CD4-positive, CD25-positive, alpha-beta regulatory T cell (primary cell): ENCODE measurements at regions not wholly inside any gene's neighbourhood (a gene's known extent, or its start where the extent isn't known, plus 50 kb on each side); places are given as distances from the start of the nearest gene placed in this dataset.

Source experiments
- ATAC-seq, 2 donors: fragments of 150-1000 bp; cut with Tn5 transposase; one replicate each; pipeline ENCODE4 v1.10.0; 2021; ENCODE audit warnings: low read depth in 2 of 2, moderate number of reproducible peaks in 2 of 2, moderate library complexity in 1 of 2
- DNase-seq, 3 donors: peaks; one replicate each; pipeline versions ENCODE4 v3.0.0 to v3.0.0-alpha.2; 2012 to 2022; ENCODE audit warnings: mixed read lengths in 1 of 3
- H3K27ac ChIP-seq: one replicate; pipeline ENCODE4 v1.7.0; 2013; ENCODE audit warnings: mild to moderate bottlenecking, low read length; ENCODE audit not compliant: insufficient read depth, poor library complexity, severe bottlenecking
- H3K27me3 ChIP-seq: one replicate; pipeline ENCODE4 v1.7.0; 2013; ENCODE audit warnings: low read length; ENCODE audit not compliant: control insufficient read depth, insufficient read depth
- H3K36me3 ChIP-seq: one replicate; pipeline ENCODE4 v1.7.0; 2013; ENCODE audit warnings: mild to moderate bottlenecking, low read length, moderate library complexity; ENCODE audit not compliant: control insufficient read depth, insufficient read depth
- H3K4me1 ChIP-seq: 2 replicates; pipeline ENCODE4 v1.7.0; 2013; ENCODE audit warnings: mild to moderate bottlenecking, low read length; ENCODE audit not compliant: insufficient read depth, control insufficient read depth, poor library complexity, severe bottlenecking
- H3K4me3 ChIP-seq: one replicate; pipeline ENCODE4 v1.7.0; 2013; ENCODE audit warnings: low read depth, mild to moderate bottlenecking, low read length, moderate library complexity
- H3K9me3 ChIP-seq, 2 experiments: 1 replicate in 1 of 2; 2 replicates in 1 of 2; pipeline ENCODE4 v1.7.0; 2013; ENCODE audit warnings: low read length in 2 of 2, mild to moderate bottlenecking in 1 of 2, moderate library complexity in 1 of 2; ENCODE audit not compliant: control insufficient read depth in 2 of 2
- H3K27ac Mint-ChIP-seq, 3 donors: one replicate each; pipeline ENCODE4 v1.8.0; 2020 to 2022; ENCODE audit warnings: mild to moderate bottlenecking in 3 of 3, mixed read lengths in 3 of 3, moderate library complexity in 2 of 3
- H3K27me3 Mint-ChIP-seq: one replicate; pipeline ENCODE4 v1.8.0; 2022; ENCODE audit warnings: mild to moderate bottlenecking, mixed read lengths
- H3K36me3 Mint-ChIP-seq: one replicate; pipeline ENCODE4 v1.8.0; 2020; ENCODE audit warnings: mixed read lengths
- H3K4me1 Mint-ChIP-seq, 4 donors: one replicate each; pipeline ENCODE4 v1.8.0; 2020 to 2022; ENCODE audit warnings: mixed read lengths in 4 of 4, mild to moderate bottlenecking in 1 of 4
- H3K4me3 Mint-ChIP-seq, 4 donors: one replicate each; pipeline ENCODE4 v1.8.0; 2020 to 2022; ENCODE audit warnings: mild to moderate bottlenecking in 4 of 4, mixed read lengths in 4 of 4, moderate library complexity in 3 of 4
- H3K9me3 Mint-ChIP-seq, 7 donors: one replicate each; pipeline ENCODE4 v1.8.0; 2020 to 2022; ENCODE audit warnings: mixed read lengths in 7 of 7, mild to moderate bottlenecking in 3 of 7, moderate library complexity in 2 of 7

GRCh38 chr10:88181902-88182600, 318.6 kb downstream of the PTEN start:
- no peak for ATAC-seq
- H3K4me1 Mint-ChIP-seq: peaks cover 0 to 7% (median 2%) of the 10 kb centered on the region in 4 donors
- Histone ChIP-seq H3K4me1 (no peaks in the 10 kb centered on the region), H3K4me3 (no peak overlapping the region), H3K27ac (no peak overlapping the region), H3K9me3 (peaks cover under 1 to 1% of the 10 kb centered on the region in 2 experiments), H3K36me3 (no peaks in the 10 kb centered on the region), H3K27me3 (no peaks in the 10 kb centered on the region)
- no peak for DNase-seq
- no peak overlapping the region for H3K27ac Mint-ChIP-seq
- H3K36me3 Mint-ChIP-seq: peaks cover 9% of the 10 kb centered on the region
- H3K9me3 Mint-ChIP-seq: peaks cover 0 to 11% (median 3%) of the 10 kb centered on the region in 7 donors
- H3K27me3 Mint-ChIP-seq: no peaks in the 10 kb centered on the region
- H3K4me3 Mint-ChIP-seq: no peak overlapping the region

- Mint-ChIP-seq H3K4me3 (no peak overlapping the region), H3K4me1 (peaks cover 0 to 7% (median 2%) of the 10 kb centered on the region in 4 donors), H3K36me3 (peaks cover 6% of the 10 kb centered on the region), H3K27me3 (no peaks in the 10 kb centered on the region), H3K27ac (no peak overlapping the region), H3K9me3 (peaks cover 0 to 6% (median 2%) of the 10 kb centered on the region in 7 donors)
- H3K4me3 ChIP-seq: no peak overlapping the region
- ATAC-seq (no peak), DNase-seq (no peak)
- no peaks in the 10 kb centered on the region for H3K4me1 ChIP-seq
- H3K27me3 ChIP-seq: no peaks in the 10 kb centered on the region
- H3K9me3 ChIP-seq: no peaks in the 10 kb centered on the region
- no peak overlapping the region for H3K27ac ChIP-seq
- H3K36me3 ChIP-seq: no peaks in the 10 kb centered on the region
Observed at GRCh38 chr10:88182601-88182930, 319.1 kb downstream of the PTEN start.

GRCh38 chr10:88184543-88185297, 321.3 kb downstream of the PTEN start:
- no peaks in the 10 kb centered on the region for H3K27me3 Mint-ChIP-seq
- no peak overlapping the region for H3K27ac ChIP-seq
- no peaks in the 10 kb centered on the region for H3K4me1 ChIP-seq
- H3K4me1 Mint-ChIP-seq: peaks cover 0 to 7% (median 2%) of the 10 kb centered on the region in 4 donors
- H3K4me3 ChIP-seq: no peak overlapping the region
- no peak for ATAC-seq
- H3K36me3 Mint-ChIP-seq: no peaks in the 10 kb centered on the region
- H3K27ac Mint-ChIP-seq: no peak overlapping the region
- peaks cover 0 to 2% (median 0%) of the 10 kb centered on the region in 7 donors for H3K9me3 Mint-ChIP-seq
- no peak for DNase-seq
- H3K27me3 ChIP-seq: no peaks in the 10 kb centered on the region
- no peaks in the 10 kb centered on the region for H3K36me3 ChIP-seq
- H3K9me3 ChIP-seq: no peaks in the 10 kb centered on the region
- H3K4me3 Mint-ChIP-seq: no peak overlapping the region

DNA sequence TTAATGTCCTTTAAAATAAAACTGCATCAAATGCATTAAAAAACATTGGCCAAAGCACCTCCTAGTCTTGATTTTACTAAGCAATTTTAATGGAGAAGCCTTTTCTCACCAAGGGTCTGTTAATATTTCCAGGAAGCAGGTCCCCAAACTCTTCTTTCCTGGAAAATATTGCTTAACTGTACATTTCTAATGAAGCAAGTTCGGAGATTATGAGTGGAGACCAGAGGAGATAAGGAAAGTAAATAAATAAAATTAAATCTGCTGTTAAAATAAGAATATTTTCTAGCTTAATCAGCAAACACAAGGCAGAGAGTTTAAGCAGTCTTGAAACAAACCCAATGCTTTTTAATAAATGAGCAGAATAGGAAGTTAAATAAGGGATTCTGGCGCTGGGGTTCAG, 322.4 kb downstream of the PTEN start:
- H3K36me3 ChIP-seq: no peaks in the 10 kb centered on the region
- Mint-ChIP-seq H3K4me3 (no peak overlapping the region), H3K27me3 (no peaks in the 10 kb centered on the region), H3K9me3 (peaks cover 0 to 2% (median 0%) of the 10 kb centered on the region in 7 donors), H3K36me3 (no peaks in the 10 kb centered on the region), H3K27ac (no peak overlapping the region), H3K4me1 (peaks cover 0 to 7% (median 2%) of the 10 kb centered on the region in 4 donors)
- H3K27ac ChIP-seq: no peak overlapping the region
- ATAC-seq (no peak), DNase-seq (no peak)
- H3K27me3 ChIP-seq: no peaks in the 10 kb centered on the region
- H3K4me3 ChIP-seq: no peak overlapping the region
- no peaks in the 10 kb centered on the region for H3K4me1 ChIP-seq
- no peaks in the 10 kb centered on the region for H3K9me3 ChIP-seq

GRCh38 chr10:88186335-88186734, 322.9 kb downstream of the PTEN start:
- H3K4me1 Mint-ChIP-seq: peaks cover 0 to 7% (median 2%) of the 10 kb centered on the region in 4 donors
- H3K9me3 Mint-ChIP-seq: peaks cover 0 to 2% (median 0%) of the 10 kb centered on the region in 7 donors
- no peak overlapping the region for H3K27ac ChIP-seq
- H3K36me3 ChIP-seq: no peaks in the 10 kb centered on the region
- H3K4me1 ChIP-seq: no peaks in the 10 kb centered on the region
- H3K27me3 Mint-ChIP-seq: no peaks in the 10 kb centered on the region
- no peak overlapping the region for H3K4me3 Mint-ChIP-seq
- no peak for DNase-seq
- no peaks in the 10 kb centered on the region for H3K9me3 ChIP-seq
- no peak overlapping the region for H3K4me3 ChIP-seq
- no peak overlapping the region for H3K27ac Mint-ChIP-seq
- no peak for ATAC-seq
- no peaks in the 10 kb centered on the region for H3K36me3 Mint-ChIP-seq
- no peaks in the 10 kb centered on the region for H3K27me3 ChIP-seq

GRCh38 chr10:88187472-88187871, 324.0 kb downstream of the PTEN start:
- Mint-ChIP-seq H3K36me3 (no peaks in the 10 kb centered on the region), H3K27ac (no peak overlapping the region), H3K4me1 (peaks cover 0 to 5% (median under 1%) of the 10 kb centered on the region in 4 donors), H3K4me3 (no peak overlapping the region), H3K27me3 (no peaks in the 10 kb centered on the region), H3K9me3 (peaks cover 0 to 2% (median 0%) of the 10 kb centered on the region in 7 donors)
- no peaks in the 10 kb centered on the region for H3K9me3 ChIP-seq
- no peak for DNase-seq
- H3K4me3 ChIP-seq: no peak overlapping the region
- no peak for ATAC-seq
- H3K27me3 ChIP-seq: no peaks in the 10 kb centered on the region
- H3K4me1 ChIP-seq: no peaks in the 10 kb centered on the region
- no peak overlapping the region for H3K27ac ChIP-seq
- no peaks in the 10 kb centered on the region for H3K36me3 ChIP-seq

GRCh38 chr10:88190123-88190522, 326.7 kb downstream of the PTEN start:
- Mint-ChIP-seq H3K36me3 (no peaks in the 10 kb centered on the region), H3K27ac (no peak overlapping the region), H3K27me3 (no peaks in the 10 kb centered on the region), H3K4me3 (no peak overlapping the region), H3K9me3 (peaks cover 0 to 4% (median 0%) of the 10 kb centered on the region in 7 donors), H3K4me1 (peaks cover 13 to 20% (median 18%) of the 10 kb centered on the region in 4 donors)
- peaks cover 17% of the 10 kb centered on the region for H3K4me1 ChIP-seq
- H3K36me3 ChIP-seq: no peaks in the 10 kb centered on the region
- H3K27ac ChIP-seq: no peak overlapping the region
- ATAC-seq (no peak), DNase-seq (no peak)
- H3K4me3 ChIP-seq: no peak overlapping the region
- H3K27me3 ChIP-seq: no peaks in the 10 kb centered on the region
- H3K9me3 ChIP-seq: no peaks in the 10 kb centered on the region
